GM23248 (cell line): ENCODE measurements at regions not wholly inside any gene's neighbourhood (a gene's known extent, or its start where the extent isn't known, plus 50 kb on each side); places are given as distances from the start of the nearest gene placed in this dataset.

Source experiments
- DNase-seq: peaks from one replicate; pipeline ENCODE4 v3.0.0-alpha.2; 2015
- H2AFZ ChIP-seq: fragments of 200-600 bp; sonication (generic); 2 replicates; pipeline ENCODE4 v1.6.1; 2016; ENCODE audit warnings: antibody characterized with exemption
- H3F3A ChIP-seq: fragments of 200-600 bp; sonication (generic); 2 replicates; pipeline ENCODE4 v1.6.1; 2016; ENCODE audit warnings: mild to moderate bottlenecking, antibody characterized with exemption, mixed run types; ENCODE audit not compliant: insufficient read depth
- H3K27ac ChIP-seq: fragments of 200-600 bp; sonication (generic); 2 replicates; pipeline ENCODE4 v1.5.1; 2016; ENCODE audit warnings: mild to moderate bottlenecking
- H3K27me3 ChIP-seq: fragments of 200-600 bp; sonication (generic); replicated peaks from 2 replicates; pipeline ENCODE4 v1.6.1; 2016; ENCODE audit warnings: mild to moderate bottlenecking; ENCODE audit not compliant: insufficient read depth
- H3K36me3 ChIP-seq: fragments of 200-600 bp; sonication (generic); 2 replicates; pipeline ENCODE4 v1.6.1; 2016; ENCODE audit warnings: low read depth, mild to moderate bottlenecking
- H3K4me1 ChIP-seq: fragments of 200-600 bp; sonication (generic); 2 replicates; pipeline ENCODE4 v1.6.1; 2016; ENCODE audit warnings: mild to moderate bottlenecking; ENCODE audit not compliant: insufficient read depth
- H3K4me2 ChIP-seq: fragments of 200-600 bp; sonication (generic); one replicate; pipeline ENCODE4 v1.6.1; 2016; ENCODE audit warnings: mild to moderate bottlenecking; ENCODE audit not compliant: unreplicated experiment
- H3K4me3 ChIP-seq: fragments of 200-600 bp; sonication (generic); 2 replicates; pipeline ENCODE4 v1.5.1; 2016; ENCODE audit warnings: mild to moderate bottlenecking
- H3K79me2 ChIP-seq: fragments of 200-600 bp; sonication (generic); 2 replicates; pipeline ENCODE4 v1.6.1; 2016; ENCODE audit warnings: mild to moderate bottlenecking; ENCODE audit not compliant: insufficient read depth
- H3K9ac ChIP-seq: fragments of 200-600 bp; sonication (generic); 2 replicates; pipeline ENCODE4 v1.6.1; 2016; ENCODE audit warnings: mild to moderate bottlenecking
- H3K9me2 ChIP-seq: fragments of 200-600 bp; sonication (generic); 2 replicates; pipeline ENCODE4 v1.6.1; 2016; ENCODE audit warnings: mixed run types, mild to moderate bottlenecking, moderate library complexity; ENCODE audit not compliant: insufficient read depth
- H3K9me3 ChIP-seq: fragments of 200-600 bp; sonication (generic); one replicate; pipeline ENCODE4 v1.6.1; 2017; ENCODE audit warnings: low read depth
- H4K20me1 ChIP-seq: fragments of 200-600 bp; sonication (generic); 2 replicates; pipeline ENCODE4 v1.6.0; 2016; ENCODE audit not compliant: insufficient read depth
- EZH2 ChIP-seq: fragments of 200-600 bp; sonication (generic); IDR thresholded peaks from 2 replicates; pipeline ENCODE4 v1.6.1; 2018; ENCODE audit warnings: antibody characterized with exemption, mild to moderate bottlenecking; ENCODE audit not compliant: insufficient read depth, poor library complexity, severe bottlenecking
- EZH2phosphoT487 ChIP-seq: fragments of 200-600 bp; sonication (generic); IDR thresholded peaks from 2 replicates; pipeline ENCODE4 v1.6.1; 2018; ENCODE audit warnings: antibody characterized with exemption, moderate library complexity, mild to moderate bottlenecking, low read depth; ENCODE audit not compliant: insufficient read depth
- WGBS, 2 experiments: methylation state at CpG; one replicate each; pipeline ENCODE4 v1.1.6; 2015 to 2017; ENCODE audit warnings: low lambda C conversion rate in 2 of 2, low coverage in 1 of 2; ENCODE audit errors: missing lambda C conversion rate in 2 of 2; 5-methylcytosine and 5-hydroxymethylcytosine counted together
- in situ Hi-C: fragments of 300-500 bp; cut with MboI; formaldehyde crosslinking; loops from 2 replicates; pipeline ENCODE4 v1.15.0; 2020

GRCh38 chr12:70043490-70044138 is 199.6 kb upstream of the CNOT2 start:
- no peaks in the 10 kb centered on the region for H3K27me3 ChIP-seq
- H3K9ac ChIP-seq, result no peak overlapping the region
- no peak overlapping the region for H3K4me3 ChIP-seq
- H4K20me1 ChIP-seq, result no peaks in the 10 kb centered on the region
- TF ChIP-seq EZH2phosphoT487 (no peak), EZH2 (no peak)
- no peaks in the 10 kb centered on the region for H3F3A ChIP-seq
- H3K4me2 ChIP-seq, result no peak overlapping the region
- no peaks in the 10 kb centered on the region for H3K79me2 ChIP-seq
- H3K4me1 ChIP-seq, result no peaks in the 10 kb centered on the region
- no peaks in the 10 kb centered on the region for H3K9me2 ChIP-seq
- in situ Hi-C loops, result no loop called here
- WGBS, 2 experiments, result 83 to 85% methylated on average over 4 of the region's 4 CpGs
- no peaks in the 10 kb centered on the region for H3K36me3 ChIP-seq
- H3K27ac ChIP-seq, result no peak overlapping the region
- DNase-seq, result no peak
- no peaks in the 10 kb centered on the region for H3K9me3 ChIP-seq
- no peak overlapping the region for H2AFZ ChIP-seq

- Histone ChIP-seq H4K20me1 (no peaks in the 10 kb centered on the region), H3K27me3 (no peaks in the 10 kb centered on the region), H3K9ac (no peak overlapping the region), H3K4me2 (no peak overlapping the region), H3K9me2 (no peaks in the 10 kb centered on the region), H3K79me2 (no peaks in the 10 kb centered on the region), H3K4me3 (no peak overlapping the region), H3K36me3 (no peaks in the 10 kb centered on the region), H3F3A (no peaks in the 10 kb centered on the region), H3K27ac (no peak overlapping the region), H3K9me3 (no peaks in the 10 kb centered on the region), H2AFZ (no peak overlapping the region), H3K4me1 (no peaks in the 10 kb centered on the region)
- DNase-seq, result peak; percentile 14
- no peak for TF ChIP-seq EZH2
- in situ Hi-C loops, result no loop called here
- WGBS, 2 experiments, result 43 to 50% methylated on average over 2 of the region's 2 CpGs
These were observed 199.1 kb upstream of the CNOT2 start for GRCh38 chr12:70044167-70044566.

GRCh38 chr12:70045036-70045435 is 198.2 kb upstream of the CNOT2 start:
- H3K79me2 ChIP-seq, result no peaks in the 10 kb centered on the region
- no peak overlapping the region for H3K27ac ChIP-seq
- no peaks in the 10 kb centered on the region for H3K9me3 ChIP-seq
- no peak for TF ChIP-seq EZH2phosphoT487
- TF ChIP-seq EZH2, result no peak
- no peak overlapping the region for H3K4me3 ChIP-seq
- H3K9ac ChIP-seq, result no peak overlapping the region
- WGBS, 2 experiments, result 18 to 19% methylated on average over 3 of the region's 3 CpGs
- no peaks in the 10 kb centered on the region for H3K36me3 ChIP-seq
- no peaks in the 10 kb centered on the region for H3K9me2 ChIP-seq
- in situ Hi-C loops, result no loop called here
- H4K20me1 ChIP-seq, result no peaks in the 10 kb centered on the region
- H2AFZ ChIP-seq, result 0 out of 2 replicates have a peak overlapping the region, but pooled peaks have one; percentile 11
- no peaks in the 10 kb centered on the region for H3K27me3 ChIP-seq
- H3F3A ChIP-seq, result no peaks in the 10 kb centered on the region
- no peak overlapping the region for H3K4me2 ChIP-seq
- DNase-seq, result peak; percentile 16
- no peaks in the 10 kb centered on the region for H3K4me1 ChIP-seq

- no peaks in the 10 kb centered on the region for H3K9me3 ChIP-seq
- no peaks in the 10 kb centered on the region for H3F3A ChIP-seq
- no peaks in the 10 kb centered on the region for H3K27me3 ChIP-seq
- H3K4me1 ChIP-seq, result no peaks in the 10 kb centered on the region
- no peak for DNase-seq
- no peaks in the 10 kb centered on the region for H3K36me3 ChIP-seq
- no peaks in the 10 kb centered on the region for H4K20me1 ChIP-seq
- TF ChIP-seq EZH2phosphoT487, result no peak
- TF ChIP-seq EZH2, result no peak
- H2AFZ ChIP-seq, result no peak overlapping the region
- WGBS, 2 experiments, result 65 to 67% methylated on average over 4 of the region's 4 CpGs
- H3K4me2 ChIP-seq, result no peak overlapping the region
- H3K4me3 ChIP-seq, result no peak overlapping the region
- H3K27ac ChIP-seq, result no peak overlapping the region
- in situ Hi-C loops, result no loop called here
- H3K79me2 ChIP-seq, result no peaks in the 10 kb centered on the region
- no peaks in the 10 kb centered on the region for H3K9me2 ChIP-seq
- H3K9ac ChIP-seq, result no peak overlapping the region
These were observed 197.7 kb upstream of the CNOT2 start for GRCh38 chr12:70045514-70045913.
